Fibroblast of villous mesenchyme (primary cell): ENCODE measurements at regions not wholly inside any gene's neighbourhood (a gene's known extent, or its start where the extent isn't known, plus 50 kb on each side); places are given as distances from the start of the nearest gene placed in this dataset.

Experiments used
- DNase-seq: peaks from one replicate; pipeline ENCODE4 v3.0.0-alpha.2; 2010; ENCODE audit warnings: low read depth
- H3K4me3 ChIP-seq: 2 replicates; pipeline ENCODE4 v1.5.1; 2011; ENCODE audit warnings: low read depth, mild to moderate bottlenecking, low read length
- CTCF ChIP-seq: IDR thresholded peaks from 2 replicates; pipeline ENCODE4 v1.5.1; 2012; ENCODE audit warnings: low read depth, mild to moderate bottlenecking, low read length; ENCODE audit not compliant: insufficient read depth

DNA sequence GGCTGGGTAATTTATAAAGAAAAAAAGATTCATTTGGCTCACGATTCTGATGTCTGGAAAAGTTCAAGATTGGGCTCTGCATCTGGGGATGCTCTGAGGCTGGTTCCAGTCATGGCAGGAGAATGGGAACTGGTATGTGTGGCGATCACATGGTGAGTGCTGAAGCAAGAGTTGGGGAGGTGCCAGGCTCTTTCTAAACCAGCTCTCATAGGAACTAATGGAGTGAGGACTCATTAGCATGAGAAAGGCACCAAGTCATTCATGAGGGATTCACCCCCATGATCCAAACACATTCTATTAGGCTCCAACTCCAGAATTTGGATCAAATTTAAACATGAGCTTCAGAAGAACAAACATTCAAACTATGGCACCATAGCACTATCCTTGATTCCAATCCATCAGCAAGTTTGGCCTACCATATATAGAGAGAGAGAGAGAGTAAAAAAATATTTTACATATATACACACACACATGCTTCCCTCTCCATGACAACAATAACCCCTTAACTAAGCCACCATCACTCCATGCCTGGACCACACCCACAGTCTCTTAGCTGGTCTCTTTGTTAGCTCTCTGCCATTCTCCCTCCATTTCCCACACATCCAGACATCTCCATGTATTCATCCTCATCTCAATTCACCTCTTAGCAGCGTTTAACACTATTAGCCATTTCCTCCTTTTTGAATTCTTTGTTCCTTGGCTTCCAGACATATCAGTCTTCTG lies 57.9 kb downstream of the NPY start:
- no peak for DNase-seq
- TF ChIP-seq CTCF, result no peak
- no peak overlapping the region for H3K4me3 ChIP-seq

- H3K4me3 ChIP-seq, result no peak overlapping the region
- no peak for DNase-seq
- TF ChIP-seq CTCF, result no peak
These were observed 59.6 kb downstream of the NPY start for GRCh38 chr7:24343614-24344013.

DNA sequence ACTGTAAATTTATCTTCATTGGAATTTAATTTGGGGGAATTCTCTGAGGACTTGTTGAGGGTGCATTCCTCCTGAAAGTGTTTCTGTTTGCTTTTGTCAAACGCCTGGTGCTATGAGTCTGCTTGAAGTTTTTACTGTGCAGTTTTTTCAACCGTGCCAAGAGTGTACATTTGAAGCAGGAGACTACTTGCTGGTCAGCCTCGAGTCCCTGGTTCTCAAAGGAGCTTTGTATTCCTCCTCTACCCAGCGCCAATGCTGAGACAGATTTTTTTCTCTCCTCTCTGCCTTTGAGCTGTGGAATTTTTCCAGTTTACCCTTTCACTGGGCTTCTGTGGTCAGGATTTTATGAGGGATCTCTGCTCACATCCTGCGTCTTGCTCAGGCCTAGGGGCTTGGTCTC lies 62.1 kb downstream of the NPY start:
- no peak for TF ChIP-seq CTCF
- peak; percentile 4 for DNase-seq
- H3K4me3 ChIP-seq, result no peak overlapping the region

DNA sequence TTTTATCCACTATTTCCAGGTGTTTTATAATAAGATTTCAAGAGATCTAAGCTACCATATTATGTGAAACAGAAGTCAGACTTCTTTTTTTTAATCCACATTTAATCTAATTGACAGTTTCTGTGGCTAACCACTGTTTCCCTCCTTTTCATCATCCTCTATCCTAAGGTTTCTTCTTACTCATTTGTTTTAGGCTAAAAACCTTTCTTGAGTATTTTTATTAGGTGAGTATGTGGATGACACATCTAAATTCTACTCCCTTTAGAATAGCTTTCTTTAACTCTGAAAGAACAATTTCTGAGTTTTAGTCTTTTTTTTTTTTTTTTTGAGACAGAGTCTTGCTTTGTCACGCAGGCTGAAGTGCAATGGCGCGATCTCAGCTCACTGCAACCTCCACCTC lies 62.7 kb downstream of the NPY start:
- DNase-seq, result no peak
- H3K4me3 ChIP-seq, result no peak overlapping the region
- TF ChIP-seq CTCF, result no peak

GRCh38 chr7:24349339-24349738 lies 65.3 kb downstream of the NPY start:
- TF ChIP-seq CTCF, result no peak

GRCh38 chr7:24354456-24354855 lies 70.5 kb downstream of the NPY start:
- DNase-seq, result no peak
- TF ChIP-seq CTCF, result no peak
- H3K4me3 ChIP-seq, result no peak overlapping the region

More at GRCh38 chr7:24349339-24349738, 65.3 kb downstream of the NPY start:
- no peak for DNase-seq
- H3K4me3 ChIP-seq, result no peak overlapping the region
